ENCODE measurements at regions not wholly inside any gene's neighbourhood (a gene's known extent, or its start where the extent isn't known, plus 50 kb on each side); places are given as distances from the start of the nearest gene placed in this dataset.
"Not testable (repeated sequence)": the region's sequence is repeated elsewhere in the genome, so short reads cannot be mapped to it uniquely, and the experiment has no call there.

DNA sequence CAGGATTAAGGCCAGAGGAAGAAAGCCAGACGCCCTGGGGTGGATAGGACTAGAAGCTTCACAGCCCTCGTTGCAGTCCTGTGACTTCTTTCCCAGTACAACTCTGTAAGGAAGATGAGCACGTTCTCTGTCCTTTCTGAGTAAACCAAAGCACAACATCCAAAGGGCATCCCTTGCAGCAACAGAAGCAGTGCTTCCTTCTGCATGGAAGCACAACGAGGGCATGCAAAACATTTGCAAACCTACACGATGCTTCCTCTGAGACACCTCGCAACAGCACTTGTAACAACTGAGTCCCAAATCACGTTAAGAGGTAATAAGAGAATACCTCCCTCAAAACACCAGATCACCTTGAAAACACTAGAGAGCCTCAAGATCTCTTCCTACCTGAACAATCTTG, 335.7 kb upstream of the RASGEF1B start:
- no peak for DNase-seq

DNA sequence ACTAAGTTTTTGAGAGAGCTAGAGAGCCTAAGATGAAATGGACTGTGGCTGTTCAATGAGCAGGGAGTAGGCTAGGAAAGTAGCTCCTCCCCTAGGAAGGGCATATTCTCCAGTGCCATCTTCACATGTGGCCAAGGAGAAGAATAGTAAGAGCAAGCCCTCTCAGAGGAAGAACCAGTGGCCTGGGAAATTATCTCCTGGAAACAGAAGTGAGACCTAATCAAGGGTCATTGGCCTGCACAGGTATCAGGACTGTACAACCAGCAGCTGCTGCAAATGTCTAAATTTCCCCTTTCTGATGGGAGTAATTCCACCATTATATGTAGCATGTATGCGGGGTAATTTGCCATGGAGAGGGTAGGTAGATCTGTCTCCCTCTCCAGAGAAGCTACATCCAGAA, 334.8 kb upstream of the RASGEF1B start:
- no peak for DNase-seq

- peak; percentile 57 for DNase-seq
Measured at GRCh38 chr4:81804849-81805248, 333.1 kb upstream of the RASGEF1B start.

- DNase-seq, result no peak
Measured at GRCh38 chr4:81802285-81802846, 330.7 kb upstream of the RASGEF1B start.

DNA sequence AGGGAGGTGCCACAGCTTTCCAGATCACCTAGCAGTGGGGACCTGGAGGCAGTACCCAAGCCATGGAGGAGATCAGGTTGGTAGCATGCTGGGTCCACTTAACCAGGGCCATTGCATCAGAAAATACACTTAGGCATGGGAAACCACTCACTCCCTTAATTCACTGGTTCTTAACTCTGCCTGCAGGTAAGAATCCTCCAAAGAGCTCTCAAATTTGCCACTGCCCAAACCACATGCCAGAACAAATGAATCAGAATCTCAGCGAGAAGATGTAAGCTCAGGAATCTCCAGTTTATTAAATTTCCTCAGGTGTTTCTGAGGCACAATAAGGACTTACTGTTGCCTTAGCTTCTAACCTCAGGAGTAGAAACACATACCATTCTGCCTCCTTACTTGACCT, 327.7 kb upstream of the RASGEF1B start:
- DNase-seq, result no peak

- no peak for DNase-seq
Measured at GRCh38 chr4:81796790-81797528, 325.3 kb upstream of the RASGEF1B start.

DNA sequence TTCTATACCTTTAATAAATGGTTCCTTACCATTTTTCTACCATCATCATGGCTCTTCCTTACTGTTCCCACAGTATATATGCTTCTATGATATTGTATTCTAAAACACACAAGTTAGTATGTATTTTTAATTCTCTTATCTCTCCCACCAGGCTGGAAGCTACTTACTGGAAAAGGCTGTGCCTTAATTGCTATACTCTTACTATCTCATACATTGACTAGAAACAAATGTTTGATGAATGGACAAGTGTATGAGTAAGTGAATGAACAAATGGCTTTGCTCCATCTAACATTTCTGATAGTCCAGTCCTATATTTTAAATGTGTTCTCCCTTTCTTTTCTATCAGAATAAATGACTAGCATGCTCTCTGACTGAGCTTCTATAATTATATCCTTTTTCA, 320.8 kb upstream of the RASGEF1B start:
- DNase-seq, result no peak

- DNase-seq, result no peak
Measured at GRCh38 chr4:81790477-81790876, 318.8 kb upstream of the RASGEF1B start.

- no peak for DNase-seq
Measured at GRCh38 chr4:81789741-81790399, 318.2 kb upstream of the RASGEF1B start.

DNA sequence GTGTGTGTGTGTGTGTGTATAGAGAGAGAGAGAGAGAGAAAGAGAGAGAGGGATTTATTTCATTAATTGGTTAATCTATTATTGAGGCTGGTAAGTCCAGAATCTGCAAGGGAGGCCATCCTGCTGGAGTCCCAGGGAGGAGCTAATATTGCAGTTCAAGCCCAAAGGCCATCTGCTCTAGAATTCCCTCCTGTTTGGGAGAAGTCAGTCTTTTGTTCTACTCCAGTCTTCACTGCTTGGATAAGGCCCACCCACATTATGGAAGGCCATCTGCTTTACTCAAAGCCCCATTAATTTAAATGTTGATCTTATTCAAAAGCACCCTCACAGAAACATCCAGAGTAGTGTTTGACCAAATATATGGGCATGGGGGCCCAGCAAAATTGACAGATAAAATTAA, 317.5 kb upstream of the RASGEF1B start:
- peak; percentile 87 for DNase-seq

- no peak for DNase-seq
Measured at GRCh38 chr4:81786766-81787165, 315.1 kb upstream of the RASGEF1B start.

DNA sequence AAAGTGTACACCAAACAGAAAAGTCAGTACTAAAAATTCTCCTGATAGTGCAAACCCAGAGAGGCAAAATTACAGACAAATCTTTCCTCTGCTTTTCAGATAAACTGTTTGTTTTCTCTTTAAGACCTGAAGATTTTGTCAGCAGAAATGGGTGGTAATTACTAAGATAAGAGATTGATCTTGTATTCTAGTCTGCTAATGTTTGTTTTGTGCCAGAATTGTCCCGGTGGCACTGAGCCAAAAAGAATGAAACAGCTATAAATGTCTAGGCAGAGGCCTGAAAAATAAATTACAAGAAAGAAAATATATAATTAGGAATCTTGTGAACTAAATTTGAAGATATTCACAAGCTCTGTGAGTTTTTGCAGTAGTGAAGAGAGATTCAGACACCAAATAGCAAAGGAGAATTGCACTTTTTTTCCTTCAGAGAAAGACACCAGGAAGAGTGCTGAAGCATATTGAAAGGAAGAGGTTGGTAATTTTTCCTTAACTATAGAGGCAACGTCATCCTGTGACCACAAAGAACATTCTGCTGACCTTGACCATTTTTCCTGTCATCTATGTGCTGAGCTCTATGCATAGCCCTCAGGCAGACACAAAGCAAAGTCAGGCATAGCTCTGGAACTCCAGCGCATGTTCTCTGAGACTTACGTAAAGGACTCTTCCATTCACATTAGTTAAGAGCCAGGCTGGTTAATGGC, 314.5 kb upstream of the RASGEF1B start:
- DNase-seq, result peak; percentile 13

- no peak for DNase-seq
Measured at GRCh38 chr4:81785338-81785737, 313.6 kb upstream of the RASGEF1B start.

GRCh38 chr4:81783558-81783957, 311.9 kb upstream of the RASGEF1B start:
- DNase-seq, result no peak

DNA sequence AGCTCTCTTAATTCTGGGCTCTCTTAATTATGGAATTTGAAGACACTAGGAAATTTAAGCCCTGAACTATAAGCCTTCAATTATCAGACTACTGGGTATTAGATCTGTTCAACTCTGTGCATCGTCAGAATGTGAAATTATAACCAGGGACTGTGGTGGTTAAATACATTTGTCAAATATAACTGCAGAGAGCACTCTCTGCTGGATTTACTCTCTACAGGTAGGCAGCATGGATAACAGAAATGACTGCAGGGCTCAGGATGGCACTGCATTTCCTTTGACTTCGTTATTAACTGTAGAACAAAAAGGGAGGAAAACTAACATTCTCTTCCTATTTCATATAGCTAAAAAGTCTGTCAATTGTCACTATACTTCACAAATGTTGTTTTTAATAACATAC, 310.1 kb upstream of the RASGEF1B start:
- DNase-seq, result no peak

DNA sequence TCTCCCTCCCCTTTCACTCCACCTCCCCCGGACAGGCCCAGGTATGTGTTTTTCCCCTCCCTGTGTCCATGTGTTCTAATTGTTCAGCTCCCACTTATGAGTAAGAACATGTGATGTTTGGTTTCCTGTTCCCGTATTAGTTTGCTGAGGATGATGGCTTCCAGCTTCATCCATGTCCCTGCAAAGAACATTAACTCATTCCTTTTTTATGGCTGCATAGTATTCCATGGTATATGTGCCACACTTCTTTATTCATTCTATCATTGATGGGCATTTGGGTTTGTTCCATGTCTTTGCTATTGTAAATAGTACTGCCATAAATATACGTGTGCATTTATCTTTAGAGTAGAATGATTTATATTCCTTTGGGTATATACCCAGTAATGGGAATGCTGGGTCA, 306.0 kb upstream of the RASGEF1B start:
- not testable (repeated sequence) for DNase-seq

- DNase-seq, result no peak
Measured at GRCh38 chr4:81776794-81777193, 305.1 kb upstream of the RASGEF1B start.

DNA sequence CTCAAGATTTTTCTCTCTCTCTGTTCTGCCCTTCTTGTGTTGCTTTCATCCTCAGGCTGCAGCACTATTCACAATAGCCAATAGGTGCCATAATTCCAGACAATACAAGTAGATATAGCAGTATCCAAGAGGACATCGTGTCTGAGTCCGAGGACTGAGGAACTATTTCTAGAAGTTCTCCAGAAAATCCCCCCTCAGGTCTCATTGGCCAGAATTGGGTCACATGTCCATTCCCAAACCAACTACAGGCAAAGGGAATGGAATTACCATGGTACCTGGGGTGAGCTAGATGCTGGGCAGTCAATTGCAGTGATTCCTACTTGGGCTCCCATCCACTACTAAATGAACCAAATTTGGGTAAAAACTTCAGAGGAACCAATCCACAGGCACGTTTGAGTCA, 301.9 kb upstream of the RASGEF1B start:
- no peak for DNase-seq

DNA sequence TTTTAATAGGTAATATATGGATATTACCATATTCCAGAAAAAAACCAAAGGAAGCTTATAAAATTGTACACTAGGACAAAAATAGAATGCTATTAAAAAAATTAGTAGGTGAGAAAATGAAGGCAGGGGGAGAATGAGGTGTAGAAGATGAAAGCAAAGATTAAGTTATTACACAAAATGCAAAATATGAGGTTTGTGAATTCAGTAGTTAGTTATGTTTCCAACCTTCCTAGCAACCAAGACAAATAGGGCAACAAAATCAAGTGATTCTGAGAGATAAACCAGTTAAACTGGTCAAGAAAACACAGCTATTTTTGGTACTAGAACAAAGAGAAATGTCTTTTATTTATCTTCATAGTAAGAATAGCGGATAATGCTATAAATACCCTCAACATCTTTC, 300.0 kb upstream of the RASGEF1B start:
- DNase-seq, result no peak

GRCh38 chr4:81769244-81769643, 297.5 kb upstream of the RASGEF1B start:
- no peak for DNase-seq

GRCh38 chr4:81758574-81759264, 287.0 kb upstream of the RASGEF1B start:
- no peak for DNase-seq

DNA sequence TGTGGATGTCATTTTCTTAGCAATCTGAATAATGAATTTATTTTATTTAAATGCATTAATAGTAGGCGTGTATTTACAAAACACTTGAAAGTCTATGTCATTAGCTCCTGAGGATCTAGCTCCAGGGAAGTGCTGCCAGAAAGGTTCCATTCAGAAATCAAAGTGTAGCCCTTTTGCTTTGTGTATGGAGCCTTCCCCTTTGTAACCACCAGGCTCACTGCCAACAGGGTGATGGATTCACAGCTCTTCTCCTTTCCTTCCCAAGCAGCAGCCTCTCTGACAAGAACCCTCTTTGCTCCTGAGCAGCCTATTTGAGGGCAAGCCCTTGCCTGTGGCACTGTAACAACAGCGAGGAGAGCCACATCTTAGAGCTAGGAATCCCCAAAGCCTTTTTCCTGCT, 286.0 kb upstream of the RASGEF1B start:
- no peak for DNase-seq

GRCh38 chr4:81756973-81757372, 285.3 kb upstream of the RASGEF1B start:
- no peak for DNase-seq
